GM21529 (cell line): ENCODE measurements at regions not wholly inside any gene's neighbourhood (a gene's known extent, or its start where the extent isn't known, plus 50 kb on each side); places are given as distances from the start of the nearest gene placed in this dataset.
A peak's percentile ranks its signal among the peaks of the same experiment; 100 is the strongest.
"Not testable (repeated sequence)": the region's sequence is repeated elsewhere in the genome, so short reads cannot be mapped to it uniquely, and the experiment has no call there.

Experiments used
- ATAC-seq: cut with Tn5 transposase; IDR thresholded peaks from one replicate; pipeline ENCODE4 v1.9.1; 2021; ENCODE audit not compliant: unreplicated experiment

DNA sequence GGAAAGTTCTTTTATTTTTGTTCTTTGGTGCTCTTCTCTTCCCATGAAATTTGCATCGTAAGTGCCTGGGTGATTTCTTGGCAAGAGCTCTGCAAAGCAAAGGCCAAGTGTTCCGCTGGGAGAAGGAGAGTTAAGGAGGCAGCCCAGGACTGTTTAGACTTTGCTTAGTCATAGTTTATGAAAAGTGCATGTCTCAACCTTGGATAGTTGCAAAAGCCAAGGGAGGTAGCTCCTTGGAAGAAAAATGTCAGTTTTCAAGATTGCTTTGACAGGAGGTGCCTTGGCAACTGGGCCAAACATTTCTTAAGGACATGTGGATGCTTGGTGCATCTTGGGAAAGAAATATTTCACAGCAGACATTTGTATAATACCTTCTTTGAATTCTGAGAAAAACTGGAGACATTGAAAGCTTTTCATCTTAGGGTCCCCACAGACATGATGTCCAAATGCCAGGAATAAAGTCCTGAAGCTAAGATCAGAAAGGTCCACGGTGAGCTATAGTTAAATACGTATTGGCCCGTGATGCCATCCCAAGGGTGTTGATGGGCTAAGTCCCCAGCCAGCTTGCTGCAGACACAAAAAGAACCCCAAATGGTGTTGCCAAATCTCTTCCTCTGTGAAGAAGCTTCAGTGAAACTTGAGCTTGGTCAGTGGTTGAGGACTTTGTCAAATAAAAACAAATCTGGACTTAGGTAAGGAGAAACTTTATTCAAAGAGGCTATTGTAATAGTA is 96.3 kb upstream of the THUMPD2 start:
- ATAC-seq = no peak

DNA sequence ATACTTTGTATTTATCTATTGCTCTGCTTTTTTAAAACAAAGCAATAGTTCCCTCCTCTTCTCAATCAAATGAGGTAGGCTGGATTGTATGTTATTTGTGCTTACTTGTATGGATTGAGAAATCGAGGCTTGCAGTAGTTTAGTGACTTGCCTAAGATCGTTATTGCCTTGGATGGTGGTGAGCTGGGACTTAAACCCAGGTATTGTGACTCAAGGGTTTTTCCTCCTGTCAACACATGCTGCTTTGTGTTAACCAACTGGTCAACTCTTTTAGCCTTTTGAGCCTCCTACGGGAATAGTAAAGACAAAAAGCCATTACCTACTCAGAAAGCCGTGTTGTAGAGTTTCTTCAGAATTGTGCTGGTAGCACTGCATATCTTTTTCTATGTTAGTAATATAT is 95.2 kb upstream of the THUMPD2 start:
- ATAC-seq = no peak

- no peak for ATAC-seq
Observed at GRCh38 chr2:39873586-39873985, 94.5 kb upstream of the THUMPD2 start.

- no peak for ATAC-seq
Observed at GRCh38 chr2:39872748-39873147, 93.7 kb upstream of the THUMPD2 start.

DNA sequence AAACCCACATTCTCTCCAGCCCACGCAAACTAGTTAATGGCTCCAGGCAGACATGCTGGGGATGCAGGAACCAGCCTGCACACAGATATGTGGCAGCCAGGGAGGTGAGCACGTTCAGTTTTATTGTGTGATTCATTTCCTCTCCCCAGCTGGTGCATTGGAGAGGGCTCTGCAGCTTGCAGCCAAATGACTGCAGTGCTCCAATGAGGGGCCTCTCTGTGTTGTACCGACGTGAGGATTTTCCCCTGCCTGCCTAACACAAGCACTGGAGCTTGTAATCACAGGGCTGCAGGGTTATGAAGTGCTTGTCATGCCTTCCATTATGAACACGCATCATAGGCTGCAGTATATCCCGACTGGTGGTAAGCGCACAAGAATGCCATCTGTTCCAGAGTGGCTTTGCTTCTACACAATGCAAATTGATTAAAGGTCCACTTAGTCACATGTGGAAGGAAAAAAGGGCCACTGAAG is 92.3 kb upstream of the THUMPD2 start:
- ATAC-seq = no peak

GRCh38 chr2:39870871-39871270 is 91.8 kb upstream of the THUMPD2 start:
- ATAC-seq = no peak

DNA sequence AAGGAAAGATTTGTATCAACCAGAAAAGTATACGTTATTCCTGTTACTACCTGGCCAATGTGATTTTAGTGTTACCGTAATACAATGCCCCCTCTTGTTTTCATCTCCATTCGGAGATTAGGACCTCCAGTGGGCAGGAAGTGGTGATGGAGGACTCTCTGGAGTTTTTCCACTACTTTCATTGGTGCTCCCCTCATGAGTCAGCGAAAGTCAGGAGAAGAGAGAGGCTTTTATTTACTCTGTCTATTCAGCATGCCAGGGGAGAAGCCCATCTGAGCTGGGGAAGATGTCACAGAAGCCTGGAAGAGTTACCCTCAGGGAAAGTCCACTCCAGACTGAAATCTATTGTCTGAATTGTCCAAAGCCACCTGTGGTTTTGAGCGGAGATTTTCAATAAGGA is 88.2 kb upstream of the THUMPD2 start:
- ATAC-seq = no peak

- no peak for ATAC-seq
Observed at GRCh38 chr2:39865751-39866150, 86.7 kb upstream of the THUMPD2 start.

- not testable (repeated sequence) for ATAC-seq
Observed at GRCh38 chr2:39863672-39864071, 84.6 kb upstream of the THUMPD2 start.

GRCh38 chr2:39860538-39860937 is 81.5 kb upstream of the THUMPD2 start:
- no peak for ATAC-seq

DNA sequence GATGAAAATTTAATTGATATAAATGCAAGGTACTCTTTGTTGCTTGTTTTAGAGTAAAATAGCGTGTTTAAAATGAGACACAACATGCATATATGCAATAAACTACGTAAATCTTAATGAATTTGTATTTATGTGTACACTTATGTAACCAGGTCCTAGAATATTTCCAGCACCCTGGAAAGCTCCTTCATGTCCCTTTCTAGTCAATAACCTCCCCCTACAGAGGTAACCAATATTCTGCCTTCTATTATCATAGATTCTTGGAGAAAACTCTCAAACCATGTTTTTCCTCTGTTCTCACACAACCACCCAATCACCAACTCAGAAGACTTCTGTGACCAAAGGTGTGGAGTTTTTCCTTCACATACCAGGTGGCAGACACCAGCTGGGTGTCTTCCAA is 79.6 kb upstream of the THUMPD2 start:
- ATAC-seq = no peak

- no peak for ATAC-seq
Observed at GRCh38 chr2:39855856-39856255, 76.8 kb upstream of the THUMPD2 start.

DNA sequence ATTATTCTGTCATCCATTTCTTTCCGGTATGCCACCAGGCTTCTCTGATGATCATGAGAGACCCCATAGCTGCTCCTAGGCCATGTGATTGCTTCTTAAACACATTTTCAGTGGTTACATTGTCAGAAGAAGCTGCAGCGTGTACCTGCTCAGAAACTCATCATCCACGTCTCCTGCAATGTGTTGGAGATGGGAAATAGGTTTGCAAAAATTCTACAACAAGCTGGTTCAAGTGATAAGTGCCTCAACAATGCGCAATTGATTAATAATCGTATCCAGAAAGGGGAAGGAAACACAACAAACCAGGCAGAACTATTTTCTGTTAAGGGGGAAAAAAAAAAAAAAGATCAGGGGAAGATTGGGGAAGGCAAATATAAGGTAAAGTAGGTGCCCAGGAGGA is 75.7 kb upstream of the THUMPD2 start:
- no peak for ATAC-seq

DNA sequence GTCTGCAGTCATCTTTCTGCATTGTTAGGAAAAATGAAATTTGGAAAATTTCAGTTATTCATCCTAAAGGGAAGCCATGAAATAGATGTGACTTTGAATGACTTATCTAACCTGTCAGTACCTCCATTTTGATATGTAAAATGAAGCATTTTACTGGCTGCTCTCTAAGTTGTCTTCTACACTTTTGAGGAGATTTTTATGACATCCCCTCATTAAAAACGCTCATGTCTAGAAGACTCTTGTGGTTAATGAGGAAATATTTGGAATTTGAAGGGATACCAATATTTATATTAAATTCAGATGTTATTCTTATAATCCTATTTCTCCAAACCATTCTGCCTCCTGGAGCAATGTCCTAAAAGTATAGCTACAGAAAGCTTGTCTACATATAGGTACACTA is 73.8 kb upstream of the THUMPD2 start:
- ATAC-seq = no peak

- ATAC-seq = peak; percentile 99
Observed at GRCh38 chr2:39851651-39852110, 72.6 kb upstream of the THUMPD2 start.

- peak; percentile 5 for ATAC-seq
Observed at GRCh38 chr2:39851251-39851650, 72.2 kb upstream of the THUMPD2 start.

GRCh38 chr2:39849982-39850526 is 71.0 kb upstream of the THUMPD2 start:
- ATAC-seq = no peak

- no peak for ATAC-seq
Observed at GRCh38 chr2:39849064-39849463, 70.0 kb upstream of the THUMPD2 start.

- ATAC-seq = no peak
Observed at GRCh38 chr2:39845460-39846146, 66.5 kb upstream of the THUMPD2 start.

GRCh38 chr2:39839261-39839848 is 60.3 kb upstream of the THUMPD2 start:
- ATAC-seq = no peak

GRCh38 chr2:39838589-39838988 is 59.5 kb upstream of the THUMPD2 start:
- no peak for ATAC-seq
